Stimulated activated CD4-positive, alpha-beta T cell treated with anti-CD3 and anti-CD28 coated beads, Interleukin-4, amount 100 ng/mL, for 4 hours (primary cell): ENCODE measurements at regions not wholly inside any gene's neighbourhood (a gene's known extent, or its start where the extent isn't known, plus 50 kb on each side); places are given as distances from the start of the nearest gene placed in this dataset.

Source experiments
- DNase-seq, 2 experiments: peaks; one replicate each; pipeline ENCODE4 v3.0.0-alpha.2; 2020

DNA sequence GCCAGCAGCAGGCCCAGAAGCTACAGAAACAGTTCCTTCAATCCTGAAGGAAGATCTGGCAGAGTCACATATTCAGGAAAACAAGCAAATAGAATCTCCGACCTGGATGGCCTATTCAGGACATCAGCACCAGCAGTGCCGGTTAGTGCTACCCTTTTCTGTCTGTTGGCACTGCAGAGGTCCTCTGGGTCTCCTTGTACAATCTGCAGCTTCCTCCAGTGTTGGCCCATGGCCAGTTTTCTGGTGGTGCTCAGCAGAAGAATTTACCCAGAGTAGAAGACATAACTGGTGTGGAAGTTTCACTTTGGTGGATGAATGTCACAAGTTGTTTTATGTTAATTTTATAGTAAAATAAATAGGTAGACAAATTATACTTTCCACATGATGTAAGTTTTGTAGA is 498.1 kb downstream of the COG6 start:
- DNase-seq = no peak

DNA sequence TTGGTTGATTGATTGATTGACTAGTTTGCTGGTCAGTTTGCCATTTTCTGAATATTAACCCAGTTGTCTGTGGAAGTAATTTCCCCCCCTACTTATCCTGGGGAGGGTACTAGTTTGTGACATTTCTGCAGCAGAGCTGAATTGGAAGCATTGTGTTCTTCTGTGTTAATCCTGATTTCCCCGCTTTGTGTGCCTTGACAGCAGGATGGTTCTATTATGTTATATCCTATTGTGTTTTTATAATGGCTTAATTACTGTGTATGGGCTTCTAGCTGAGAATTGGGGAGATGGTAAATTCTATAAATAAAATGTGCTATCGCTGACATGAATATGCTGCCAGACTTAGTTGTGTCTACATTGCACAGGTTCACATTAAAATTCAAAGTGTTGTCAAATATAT is 499.7 kb downstream of the COG6 start:
- no peak for DNase-seq

DNA sequence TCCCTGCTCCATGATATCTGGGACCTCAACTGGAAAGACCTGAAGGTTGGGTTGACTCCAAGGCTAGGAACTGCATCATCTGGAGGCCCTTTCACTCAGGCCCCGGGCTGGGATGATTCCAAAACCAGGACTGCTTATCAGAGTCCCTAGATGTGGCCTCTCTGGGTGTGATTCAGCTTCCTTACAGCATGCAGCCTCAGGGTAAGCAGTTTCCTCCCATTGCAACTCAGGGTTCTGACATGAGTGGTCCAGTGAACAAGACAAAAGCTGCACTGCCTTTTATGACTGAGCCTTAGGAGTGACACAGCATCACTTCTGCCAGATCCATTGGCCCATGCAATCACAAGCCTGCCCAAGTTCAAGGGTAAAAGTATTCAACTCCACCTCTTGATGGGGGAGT is 502.8 kb downstream of the COG6 start:
- no peak for DNase-seq

DNA sequence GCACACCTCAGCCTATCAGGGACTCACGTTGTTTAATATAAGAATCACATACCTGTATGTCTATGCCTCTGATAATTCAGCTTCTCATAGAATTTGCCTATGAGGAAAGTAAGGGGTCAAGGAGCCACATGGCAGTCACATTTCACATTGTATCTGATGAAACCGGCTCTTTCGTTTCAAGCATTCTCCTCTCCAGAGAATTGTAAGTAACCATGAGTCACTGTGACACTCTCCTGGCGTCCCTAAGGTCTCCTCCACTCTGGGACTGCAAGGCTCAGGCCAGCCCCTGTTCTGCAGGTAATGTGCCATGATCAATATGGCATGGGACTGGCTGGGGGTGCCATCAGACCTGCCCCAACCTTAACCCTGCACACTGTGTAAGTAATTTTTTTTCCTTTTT is 503.3 kb downstream of the COG6 start:
- DNase-seq = no peak

- DNase-seq = no peak
Measured at GRCh38 chr13:40159736-40160135, 504.3 kb downstream of the COG6 start.

DNA sequence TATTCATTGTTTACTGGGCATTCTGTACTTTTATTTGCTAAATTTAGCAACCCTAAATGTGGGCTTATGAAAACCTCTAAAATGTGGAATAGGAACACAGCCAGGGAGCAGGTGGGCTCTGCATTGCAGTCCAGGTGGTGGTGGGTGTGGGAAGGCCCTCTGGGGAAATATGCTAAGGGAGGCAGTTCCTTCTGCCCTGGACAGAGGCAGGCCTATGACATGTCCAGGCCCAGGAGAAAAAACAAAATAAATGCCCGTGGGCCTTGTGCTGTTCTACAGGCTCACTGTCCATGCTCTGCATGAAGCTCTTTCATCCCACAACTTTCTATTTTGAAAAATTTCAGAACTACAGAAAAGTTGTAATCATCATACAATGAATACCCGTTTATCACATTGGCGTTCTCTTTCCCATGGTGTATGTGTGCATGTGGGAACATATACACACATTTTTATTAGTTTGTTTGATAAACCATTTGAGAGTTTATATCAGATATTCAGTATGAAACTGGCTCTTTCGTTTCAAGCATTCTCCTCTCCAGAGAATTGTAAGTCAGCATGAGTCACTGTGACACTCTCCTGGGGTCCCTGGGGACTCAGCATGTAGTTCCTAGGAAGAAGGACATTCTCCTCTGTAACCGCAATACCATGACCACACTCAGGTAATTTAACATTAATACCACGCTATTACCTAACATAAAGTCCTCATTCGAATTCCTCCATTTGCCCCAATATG is 505.3 kb downstream of the COG6 start:
- no peak for DNase-seq

GRCh38 chr13:40161351-40161810 is 505.1 kb downstream of the FOXO1 start:
- no peak for DNase-seq

DNA sequence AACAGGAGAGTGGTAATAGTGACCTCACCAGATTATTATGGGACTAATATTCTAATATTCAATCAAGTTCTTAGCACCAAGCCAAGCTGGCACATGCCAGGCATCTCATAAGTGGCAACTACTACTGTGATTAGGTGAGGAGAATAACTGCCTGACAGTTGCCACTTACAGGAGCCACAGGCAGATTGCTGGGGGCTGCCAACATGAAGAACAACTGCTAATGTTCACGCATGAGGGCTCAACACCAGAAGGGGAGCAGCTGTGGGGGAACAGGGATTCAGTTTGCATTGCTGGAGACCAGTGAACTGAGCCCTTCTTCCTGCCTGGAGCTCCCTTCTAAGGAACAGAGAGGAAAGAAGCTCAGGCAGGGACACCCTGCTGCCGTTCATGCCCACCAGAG is 504.5 kb downstream of the FOXO1 start:
- DNase-seq = no peak

GRCh38 chr13:40163066-40164000 is 503.1 kb downstream of the FOXO1 start:
- DNase-seq = no peak

- no peak for DNase-seq
Measured at GRCh38 chr13:40164133-40164532, 502.3 kb downstream of the FOXO1 start.

DNA sequence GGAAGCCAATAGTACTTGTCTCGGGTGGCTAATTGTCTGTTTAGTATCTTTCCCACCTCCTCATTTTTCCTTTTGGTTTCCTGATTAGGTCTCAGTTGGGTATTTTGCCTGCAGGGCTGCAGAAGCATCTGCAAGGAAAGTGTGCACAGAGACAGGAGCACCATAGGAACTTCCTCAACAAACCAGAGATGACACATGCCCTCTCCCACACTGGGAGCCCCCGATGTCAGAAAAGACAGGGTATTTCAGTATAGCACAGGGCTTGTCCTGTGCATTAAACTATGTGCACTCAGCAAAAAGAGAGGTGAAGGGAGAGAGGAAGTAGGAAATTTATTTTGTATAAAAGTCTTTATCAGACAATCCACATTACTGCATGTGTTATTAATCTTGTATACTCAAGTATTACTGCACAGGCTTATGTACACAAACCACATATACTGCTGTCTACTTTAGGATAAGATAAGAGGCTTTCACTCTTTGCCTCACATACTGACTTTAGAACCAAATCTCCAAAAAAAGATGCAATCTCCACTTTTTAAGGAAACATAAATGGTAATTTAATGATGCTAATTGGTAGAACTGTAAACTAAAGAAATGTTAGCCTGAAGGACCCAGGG is 501.0 kb downstream of the FOXO1 start:
- no peak for DNase-seq

DNA sequence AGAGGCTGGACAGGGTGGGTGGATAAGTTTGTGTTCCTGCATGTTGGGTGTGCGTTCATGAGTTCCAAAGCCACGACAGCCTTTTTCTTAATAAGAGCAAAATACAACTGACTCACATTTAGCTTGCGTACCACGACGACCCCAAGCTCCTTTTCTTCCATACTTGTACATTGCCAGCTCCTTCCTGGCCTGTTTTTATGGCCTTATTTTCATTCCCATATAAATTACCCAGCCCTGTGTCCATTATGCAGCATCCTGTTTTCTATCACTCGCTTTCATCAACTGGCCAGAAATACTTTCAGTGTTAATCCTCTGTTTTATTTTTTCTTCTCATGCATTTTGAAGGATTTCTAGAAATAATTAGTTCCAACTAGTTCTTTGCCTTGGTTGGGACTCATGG is 499.1 kb downstream of the FOXO1 start:
- DNase-seq = no peak

DNA sequence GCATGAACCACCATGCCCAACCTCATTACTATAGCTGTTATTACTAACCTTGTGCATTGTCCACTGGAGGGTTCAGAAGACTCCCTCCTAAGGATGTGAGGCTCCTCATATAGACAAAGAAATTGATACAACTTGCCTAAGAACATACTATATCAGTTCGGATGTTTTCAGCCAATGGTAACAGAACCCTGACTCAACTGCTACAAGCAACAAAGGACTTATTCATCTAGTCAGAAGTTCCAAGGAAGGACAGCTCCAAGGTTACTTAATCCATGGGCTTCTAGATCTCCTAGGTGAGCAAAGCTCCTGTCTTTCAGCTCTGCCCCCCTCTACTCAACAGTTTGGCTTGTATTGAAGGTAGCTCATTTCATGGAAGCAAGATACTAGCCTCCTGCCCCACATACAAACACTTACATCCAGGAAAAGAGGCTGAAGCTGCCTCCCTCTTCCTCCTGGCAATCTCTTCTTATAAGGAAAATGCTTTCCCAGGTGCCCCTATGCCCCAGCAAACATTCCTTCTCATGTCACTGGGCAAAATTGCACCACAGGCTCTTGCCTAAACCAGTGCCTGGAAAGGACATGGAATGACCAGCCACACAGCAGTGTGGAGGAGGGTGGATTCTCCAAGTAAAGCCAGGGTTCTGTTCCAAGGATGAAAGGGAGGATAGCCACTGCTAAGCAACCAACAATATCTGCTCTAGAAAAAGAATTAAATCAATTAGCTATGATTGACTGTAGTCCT is 497.8 kb downstream of the FOXO1 start:
- DNase-seq = no peak

- DNase-seq = no peak
Measured at GRCh38 chr13:40169476-40169875, 497.0 kb downstream of the FOXO1 start.

- no peak for DNase-seq
Measured at GRCh38 chr13:40170091-40170490, 496.4 kb downstream of the FOXO1 start.

DNA sequence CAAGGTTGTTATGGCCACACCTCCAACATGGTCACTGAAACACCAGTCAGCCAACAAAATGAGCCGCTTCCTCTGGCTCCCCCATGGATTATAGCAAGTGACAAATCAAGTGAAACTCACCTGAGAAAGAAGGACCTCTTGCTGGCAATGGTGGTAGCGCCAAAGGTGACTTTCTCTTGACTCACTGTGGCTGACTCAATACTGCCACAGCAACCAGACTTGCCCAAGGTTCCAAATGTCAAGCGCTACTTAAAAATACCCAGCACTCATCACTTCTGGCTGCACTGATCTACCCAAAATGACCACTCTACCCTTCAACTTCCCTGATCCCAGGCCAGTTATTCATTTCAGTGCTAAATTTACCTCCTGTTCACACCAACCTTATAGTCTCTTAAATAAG is 495.5 kb downstream of the FOXO1 start:
- DNase-seq = peak in 1 of 2 experiments; percentile 68

GRCh38 chr13:40171566-40171965 is 494.9 kb downstream of the FOXO1 start:
- no peak for DNase-seq

- DNase-seq = no peak
Measured at GRCh38 chr13:40172149-40172591, 494.3 kb downstream of the FOXO1 start.

GRCh38 chr13:40172878-40173277 is 493.6 kb downstream of the FOXO1 start:
- DNase-seq = no peak

GRCh38 chr13:40175639-40176038 is 490.8 kb downstream of the FOXO1 start:
- DNase-seq = no peak

DNA sequence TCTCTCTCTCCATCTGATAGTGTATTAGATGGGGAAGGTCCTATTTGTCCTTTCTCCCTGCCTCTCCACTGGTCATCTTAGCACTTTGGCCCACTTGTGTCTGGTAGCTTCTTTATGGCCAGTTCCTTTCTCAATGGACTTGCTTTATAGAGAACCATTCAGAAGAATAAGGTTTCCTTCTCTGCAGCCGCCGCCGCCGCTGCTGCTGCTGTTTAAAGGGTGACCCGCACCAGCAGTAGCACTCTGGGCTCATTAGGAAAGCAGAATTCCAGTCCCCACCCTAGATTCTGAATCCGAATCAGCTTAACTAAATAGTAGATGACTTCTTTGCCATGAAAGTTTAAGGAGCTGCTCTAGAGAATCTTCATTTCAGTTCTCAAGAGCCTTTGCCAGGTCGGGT is 490.2 kb downstream of the FOXO1 start:
- no peak for DNase-seq

- no peak for DNase-seq
Measured at GRCh38 chr13:40178130-40178529, 488.3 kb downstream of the FOXO1 start.
